ENCODE measurements at regions not wholly inside any gene's neighbourhood (a gene's known extent, or its start where the extent isn't known, plus 50 kb on each side); places are given as distances from the start of the nearest gene placed in this dataset.
A peak's percentile ranks its signal among the peaks of the same experiment; 100 is the strongest.

DNA sequence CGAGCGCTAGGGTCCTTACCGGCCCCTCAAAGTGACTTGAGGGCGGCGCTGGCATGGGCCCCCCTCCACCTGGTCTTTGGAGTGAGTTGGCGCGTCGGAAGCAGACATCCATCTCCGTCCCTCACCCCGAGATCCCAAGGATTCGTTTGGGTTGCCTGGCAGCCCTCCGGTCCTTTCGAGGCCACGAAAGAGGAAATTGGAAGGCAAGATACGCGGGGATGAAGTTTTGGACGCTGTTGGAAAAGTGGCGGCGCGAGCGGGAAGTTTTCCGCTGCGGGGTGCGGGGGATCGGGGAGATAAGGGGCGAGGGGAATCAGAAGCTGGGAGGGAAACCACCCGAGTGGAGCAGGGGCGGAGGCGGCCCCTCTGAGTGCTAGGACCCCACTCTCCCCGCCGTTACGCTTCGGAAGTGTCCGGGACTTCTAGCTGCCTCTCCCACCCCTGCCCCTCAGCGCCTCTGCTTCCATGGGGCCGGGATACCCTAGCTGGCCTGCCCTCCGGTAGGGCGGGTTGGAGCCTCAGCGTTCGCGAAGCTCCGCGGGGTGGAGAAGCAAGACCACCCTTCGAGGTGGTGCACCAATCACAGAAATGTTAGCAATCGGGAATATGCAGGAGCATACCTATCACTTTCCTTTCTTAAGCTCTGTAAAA is 57.8 kb downstream of the FRMPD3 start:
- H3K27me3 Mint-ChIP-seq (ENCODE audit: low read depth in 3 of 3), result peaks cover 32 to 49% (median 46%) of the 10 kb centered on the region in 3 donors
- H3K9ac ChIP-seq (ENCODE audit: insufficient read depth, low read length, poor library complexity, severe bottlenecking), result no peak overlapping the region
- WGBS (ENCODE audit: insufficient coverage), result 0% methylated on average over 4 of the region's 45 CpGs
- TF ChIP-seq, protein P1, sequence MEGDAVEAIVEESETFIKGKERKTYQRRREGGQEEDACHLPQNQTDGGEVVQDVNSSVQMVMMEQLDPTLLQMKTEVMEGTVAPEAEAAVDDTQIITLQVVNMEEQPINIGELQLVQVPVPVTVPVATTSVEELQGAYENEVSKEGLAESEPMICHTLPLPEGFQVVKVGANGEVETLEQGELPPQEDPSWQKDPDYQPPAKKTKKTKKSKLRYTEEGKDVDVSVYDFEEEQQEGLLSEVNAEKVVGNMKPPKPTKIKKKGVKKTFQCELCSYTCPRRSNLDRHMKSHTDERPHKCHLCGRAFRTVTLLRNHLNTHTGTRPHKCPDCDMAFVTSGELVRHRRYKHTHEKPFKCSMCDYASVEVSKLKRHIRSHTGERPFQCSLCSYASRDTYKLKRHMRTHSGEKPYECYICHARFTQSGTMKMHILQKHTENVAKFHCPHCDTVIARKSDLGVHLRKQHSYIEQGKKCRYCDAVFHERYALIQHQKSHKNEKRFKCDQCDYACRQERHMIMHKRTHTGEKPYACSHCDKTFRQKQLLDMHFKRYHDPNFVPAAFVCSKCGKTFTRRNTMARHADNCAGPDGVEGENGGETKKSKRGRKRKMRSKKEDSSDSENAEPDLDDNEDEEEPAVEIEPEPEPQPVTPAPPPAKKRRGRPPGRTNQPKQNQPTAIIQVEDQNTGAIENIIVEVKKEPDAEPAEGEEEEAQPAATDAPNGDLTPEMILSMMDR (IDR thresholded peaks at IDR 0.05), result no peak
- H3K9me3 ChIP-seq (replicated peaks in 1 of 2; ENCODE audit: control insufficient read depth in 1 of 2, insufficient read depth in 1 of 2, low read length in 2 of 2), result peaks cover 0 to 11% of the 10 kb centered on the region in 2 donors
- no peaks in the 10 kb centered on the region for H3K4me1 Mint-ChIP-seq
- no peaks in the 10 kb centered on the region for H3K36me3 ChIP-seq (replicated peaks in 1 of 2; ENCODE audit: control insufficient read depth in 1 of 2, insufficient read depth in 2 of 2, low read length in 2 of 2)
- no peak for DNase-seq
- H3K4me3 ChIP-seq (replicated peaks in 1 of 3; ENCODE audit: low read depth in 2 of 3, low read length in 3 of 3), result no peak overlapping the region
- H3K27me3 ChIP-seq (ENCODE audit: control insufficient read depth in 2 of 2, insufficient read depth in 2 of 2, low read length in 2 of 2), result peaks cover 24 to 46% of the 10 kb centered on the region in 2 donors
- H3K4me2 ChIP-seq (replicated peaks; ENCODE audit: extremely low read depth, low read length, poor library complexity, severe bottlenecking), result no peak overlapping the region
- H3K9me3 Mint-ChIP-seq, result peaks cover 0 to 15% (median 3%) of the 10 kb centered on the region in 7 donors
- H2AFZ ChIP-seq (ENCODE audit: insufficient read depth, low read depth, low read length, poor library complexity, severe bottlenecking), result no peak overlapping the region
- intact Hi-C loops (cut with micrococcal nuclease), result no loop called here
- no peaks in the 10 kb centered on the region for H4K20me1 ChIP-seq (ENCODE audit: insufficient read depth, low read length)
- H3K79me2 ChIP-seq (ENCODE audit: insufficient read depth, low read length), result no peaks in the 10 kb centered on the region
- H3K4me1 ChIP-seq (ENCODE audit: control insufficient read depth in 1 of 2, insufficient read depth in 2 of 2, low read length in 2 of 2), result no peaks in the 10 kb centered on the region
- no peak overlapping the region for H3K27ac Mint-ChIP-seq
- H3K36me3 Mint-ChIP-seq, result no peaks in the 10 kb centered on the region
- H3K4me3 Mint-ChIP-seq, result peak overlapping the region in 1 of 2 donors; percentile 68
- H3K27ac ChIP-seq (ENCODE audit: low read depth in 1 of 2, low read length in 2 of 2), result no peak overlapping the region

DNA sequence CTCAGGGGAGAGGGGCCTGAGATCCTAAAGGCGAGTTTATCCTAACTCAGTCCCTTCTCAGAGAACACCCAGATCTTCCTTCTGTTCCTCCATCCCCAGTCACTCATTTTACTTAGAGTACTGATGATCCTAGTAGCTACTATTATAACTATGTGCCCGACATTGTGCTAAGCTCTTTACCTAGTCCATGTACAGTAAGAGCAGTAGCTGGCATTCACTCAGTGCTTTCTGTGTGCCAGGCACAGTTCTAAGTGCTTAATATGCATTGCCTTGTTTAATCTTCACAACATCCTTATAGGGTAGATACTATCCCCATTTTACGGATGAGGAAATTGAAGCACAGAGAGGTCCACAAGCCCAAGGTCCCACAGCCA is 58.3 kb downstream of the FRMPD3 start:
- no peaks in the 10 kb centered on the region for H4K20me1 ChIP-seq (ENCODE audit: insufficient read depth, low read length)
- Mint-ChIP-seq H3K4me1 (no peaks in the 10 kb centered on the region), H3K36me3 (no peaks in the 10 kb centered on the region), H3K27me3 (ENCODE audit: low read depth in 3 of 3) (peaks cover 32 to 51% (median 46%) of the 10 kb centered on the region in 3 donors), H3K27ac (no peak overlapping the region), H3K4me3 (no peak overlapping the region), H3K9me3 (peaks cover 0 to 15% (median 3%) of the 10 kb centered on the region in 7 donors)
- no peak overlapping the region for H3K4me2 ChIP-seq (replicated peaks; ENCODE audit: extremely low read depth, low read length, poor library complexity, severe bottlenecking)
- WGBS (ENCODE audit: insufficient coverage), result 29% methylated on average over 1 of the region's 3 CpGs
- no peaks in the 10 kb centered on the region for H3K36me3 ChIP-seq (replicated peaks in 1 of 2; ENCODE audit: control insufficient read depth in 1 of 2, insufficient read depth in 2 of 2, low read length in 2 of 2)
- peaks cover 24 to 46% of the 10 kb centered on the region in 2 donors for H3K27me3 ChIP-seq (ENCODE audit: control insufficient read depth in 2 of 2, insufficient read depth in 2 of 2, low read length in 2 of 2)
- no peaks in the 10 kb centered on the region for H3K79me2 ChIP-seq (ENCODE audit: insufficient read depth, low read length)
- no peak overlapping the region for H2AFZ ChIP-seq (ENCODE audit: insufficient read depth, low read depth, low read length, poor library complexity, severe bottlenecking)
- intact Hi-C loops (cut with micrococcal nuclease), result no loop called here
- H3K4me1 ChIP-seq (ENCODE audit: control insufficient read depth in 1 of 2, insufficient read depth in 2 of 2, low read length in 2 of 2), result no peaks in the 10 kb centered on the region
- TF ChIP-seq, protein P1 (IDR thresholded peaks at IDR 0.05), result no peak
- no peak overlapping the region for H3K9ac ChIP-seq (ENCODE audit: insufficient read depth, low read length, poor library complexity, severe bottlenecking)
- DNase-seq, result no peak
- H3K4me3 ChIP-seq (replicated peaks in 1 of 3; ENCODE audit: low read depth in 2 of 3, low read length in 3 of 3), result no peak overlapping the region
- H3K27ac ChIP-seq (ENCODE audit: low read depth in 1 of 2, low read length in 2 of 2), result no peak overlapping the region
- H3K9me3 ChIP-seq (replicated peaks in 1 of 2; ENCODE audit: control insufficient read depth in 1 of 2, insufficient read depth in 1 of 2, low read length in 2 of 2), result peaks cover 0 to 11% of the 10 kb centered on the region in 2 donors

Measured in CD14-positive monocyte (primary cell).